GM19397 (cell line): ENCODE measurements at regions not wholly inside any gene's neighbourhood (a gene's known extent, or its start where the extent isn't known, plus 50 kb on each side); places are given as distances from the start of the nearest gene placed in this dataset.
"Not testable (repeated sequence)": the region's sequence is repeated elsewhere in the genome, so short reads cannot be mapped to it uniquely, and the experiment has no call there.

Experiments
- ATAC-seq: cut with Tn5 transposase; IDR thresholded peaks from one replicate; pipeline ENCODE4 v1.9.1; 2021; ENCODE audit warnings: mild to moderate bottlenecking, moderate library complexity; ENCODE audit not compliant: unreplicated experiment

GRCh38 chr5:60020457-60020856 is 126.9 kb upstream of the PDE4D start:
- ATAC-seq, result no peak

GRCh38 chr5:60018960-60019359 is 125.4 kb upstream of the PDE4D start:
- not testable (repeated sequence) for ATAC-seq

- ATAC-seq, result no peak
Observed at GRCh38 chr5:60018091-60018490, 124.6 kb upstream of the PDE4D start.

GRCh38 chr5:60014331-60014730 is 120.8 kb upstream of the PDE4D start:
- no peak for ATAC-seq

GRCh38 chr5:60010853-60011252 is 117.3 kb upstream of the PDE4D start:
- ATAC-seq, result no peak

- no peak for ATAC-seq
Observed at GRCh38 chr5:60010328-60010727, 116.8 kb upstream of the PDE4D start.

- ATAC-seq, result no peak
Observed at GRCh38 chr5:60007729-60008128, 114.2 kb upstream of the PDE4D start.

- no peak for ATAC-seq
Observed at GRCh38 chr5:59999056-59999455, 105.5 kb upstream of the PDE4D start.

GRCh38 chr5:59992206-59992605 is 98.7 kb upstream of the PDE4D start:
- ATAC-seq, result no peak

- no peak for ATAC-seq
Observed at GRCh38 chr5:59988396-59988795, 94.9 kb upstream of the PDE4D start.

GRCh38 chr5:59976342-59976741 is 82.8 kb upstream of the PDE4D start:
- no peak for ATAC-seq

GRCh38 chr5:59972043-59972442 is 78.5 kb upstream of the PDE4D start:
- ATAC-seq, result no peak

GRCh38 chr5:59959330-59959729 is 65.8 kb upstream of the PDE4D start:
- ATAC-seq, result no peak

- ATAC-seq, result no peak
Observed at GRCh38 chr5:59956130-59956783, 62.7 kb upstream of the PDE4D start.

GRCh38 chr5:59955241-59955640 is 61.7 kb upstream of the PDE4D start:
- no peak for ATAC-seq

GRCh38 chr5:59943452-59944113 is 50.1 kb upstream of the PDE4D start:
- ATAC-seq, result no peak
